Activated naive CD4-positive, alpha-beta T cell treated with anti-CD3 and anti-CD28 coated beads, Interleukin-2, amount 10 ng/mL, durations not matched to agents 7 days and 5 days (primary cell): ENCODE measurements at regions not wholly inside any gene's neighbourhood (a gene's known extent, or its start where the extent isn't known, plus 50 kb on each side); places are given as distances from the start of the nearest gene placed in this dataset.

ENCODE experiments used
- CTCF ChIA-PET: fragments of 350-600 bp; sonication (Branson Sonifier 250); formaldehyde crosslinking; loops from one replicate; lab custom pipeline; 2021; ENCODE audit warnings: antibody characterized with exemption; lab: Charles Lee
- DNase-seq: peaks from one replicate; pipeline ENCODE4 v3.0.0-alpha.2; 2020
- H3K27ac Mint-ChIP-seq: one replicate; pipeline ENCODE4 v1.8.0; 2021; ENCODE audit warnings: mild to moderate bottlenecking, moderate library complexity, mixed read lengths
- H3K27me3 Mint-ChIP-seq: one replicate; pipeline ENCODE4 v1.8.0; 2021; ENCODE audit warnings: mild to moderate bottlenecking, mixed read lengths
- H3K36me3 Mint-ChIP-seq: one replicate; pipeline ENCODE4 v1.8.0; 2021; ENCODE audit warnings: mixed read lengths
- H3K4me1 Mint-ChIP-seq: one replicate; pipeline ENCODE4 v1.8.0; 2021; ENCODE audit warnings: mixed read lengths
- H3K4me3 Mint-ChIP-seq: one replicate; pipeline ENCODE4 v1.8.0; 2021; ENCODE audit warnings: mild to moderate bottlenecking, moderate library complexity, mixed read lengths
- H3K9me3 Mint-ChIP-seq: one replicate; pipeline ENCODE4 v1.8.0; 2021; ENCODE audit warnings: mixed read lengths

- Mint-ChIP-seq H3K4me1 (no peaks in the 10 kb centered on the region), H3K9me3 (no peaks in the 10 kb centered on the region), H3K36me3 (no peaks in the 10 kb centered on the region), H3K27ac (no peak overlapping the region), H3K27me3 (no peaks in the 10 kb centered on the region), H3K4me3 (no peak overlapping the region)
- no peak for DNase-seq
- CTCF ChIA-PET = no interaction called here
Observed at GRCh38 chr4:23348789-23349498, 540.9 kb downstream of the PPARGC1A start.

- Mint-ChIP-seq H3K27ac (no peak overlapping the region), H3K4me3 (no peak overlapping the region), H3K9me3 (peaks cover 1% of the 10 kb centered on the region), H3K36me3 (no peaks in the 10 kb centered on the region), H3K4me1 (peaks cover 32% of the 10 kb centered on the region), H3K27me3 (no peaks in the 10 kb centered on the region)
- CTCF ChIA-PET = interaction anchor here (0.8 kb wide), 1 partner anchor 1202 kb away, joined by 3 read pairs; no protein-coding TSS in a partner anchor
- no peak for DNase-seq
Observed at GRCh38 chr4:23337292-23337691, 552.6 kb downstream of the PPARGC1A start.

- Mint-ChIP-seq H3K4me1 (peaks cover 32% of the 10 kb centered on the region), H3K9me3 (peaks cover 1% of the 10 kb centered on the region), H3K27ac (peak overlapping the region; percentile 95), H3K4me3 (peak overlapping the region; percentile 18), H3K27me3 (no peaks in the 10 kb centered on the region), H3K36me3 (no peaks in the 10 kb centered on the region)
- peak; percentile 54 for DNase-seq
- CTCF ChIA-PET = interaction anchor here (0.6 to 1.5 kb wide), 5 partner anchors 25 to 200 kb away, joined by 3 to 4 read pairs (median 4); no protein-coding TSS in a partner anchor
Observed at GRCh38 chr4:23333946-23334878, 555.6 kb downstream of the PPARGC1A start.

- Mint-ChIP-seq H3K36me3 (no peaks in the 10 kb centered on the region), H3K4me3 (no peak overlapping the region), H3K9me3 (peaks cover 1% of the 10 kb centered on the region), H3K27ac (peak overlapping the region; percentile 95), H3K27me3 (no peaks in the 10 kb centered on the region), H3K4me1 (peaks cover 32% of the 10 kb centered on the region)
- CTCF ChIA-PET = interaction anchor here (0.6 to 1.5 kb wide), 5 partner anchors 24 to 199 kb away, joined by 3 to 4 read pairs (median 4); no protein-coding TSS in a partner anchor
- no peak for DNase-seq
Observed at GRCh38 chr4:23333556-23333945, 556.3 kb downstream of the PPARGC1A start.

- H3K4me3 Mint-ChIP-seq = no peak overlapping the region
- H3K27ac Mint-ChIP-seq = no peak overlapping the region
- no peak for DNase-seq
- H3K36me3 Mint-ChIP-seq = no peaks in the 10 kb centered on the region
- CTCF ChIA-PET = interaction anchor here (0.8 to 1.9 kb wide), 2 partner anchors 11 to 25 kb away, joined by 3 to 5 read pairs; no protein-coding TSS in a partner anchor
- H3K27me3 Mint-ChIP-seq = no peaks in the 10 kb centered on the region
- H3K9me3 Mint-ChIP-seq = peaks cover 1% of the 10 kb centered on the region
- H3K4me1 Mint-ChIP-seq = peaks cover 32% of the 10 kb centered on the region
Observed at GRCh38 chr4:23332313-23332712, 557.5 kb downstream of the PPARGC1A start.

GRCh38 chr4:23327120-23327519, 562.7 kb downstream of the PPARGC1A start:
- no peak for DNase-seq
- H3K27ac Mint-ChIP-seq = no peak overlapping the region
- no peaks in the 10 kb centered on the region for H3K27me3 Mint-ChIP-seq
- H3K9me3 Mint-ChIP-seq = no peaks in the 10 kb centered on the region
- H3K4me3 Mint-ChIP-seq = no peak overlapping the region
- no peaks in the 10 kb centered on the region for H3K36me3 Mint-ChIP-seq
- H3K4me1 Mint-ChIP-seq = peaks cover 2% of the 10 kb centered on the region
- CTCF ChIA-PET = no interaction called here

- no peak for DNase-seq
- H3K27me3 Mint-ChIP-seq = no peaks in the 10 kb centered on the region
- no peak overlapping the region for H3K4me3 Mint-ChIP-seq
- H3K9me3 Mint-ChIP-seq = no peaks in the 10 kb centered on the region
- CTCF ChIA-PET = interaction anchor here (0.7 kb wide), 1 partner anchor 35 kb away, joined by 3 read pairs; no protein-coding TSS in a partner anchor
- H3K36me3 Mint-ChIP-seq = no peaks in the 10 kb centered on the region
- H3K4me1 Mint-ChIP-seq = peaks cover 2% of the 10 kb centered on the region
- no peak overlapping the region for H3K27ac Mint-ChIP-seq
Observed at GRCh38 chr4:23324021-23324690, 565.7 kb downstream of the PPARGC1A start.

- Mint-ChIP-seq H3K4me3 (no peak overlapping the region), H3K27me3 (no peaks in the 10 kb centered on the region), H3K9me3 (no peaks in the 10 kb centered on the region), H3K4me1 (peaks cover 2% of the 10 kb centered on the region), H3K36me3 (no peaks in the 10 kb centered on the region), H3K27ac (no peak overlapping the region)
- DNase-seq = no peak
- CTCF ChIA-PET = no interaction called here
Observed at GRCh38 chr4:23323436-23323835, 566.4 kb downstream of the PPARGC1A start.

- no peak for DNase-seq
- H3K4me3 Mint-ChIP-seq = no peak overlapping the region
- peaks cover 2% of the 10 kb centered on the region for H3K4me1 Mint-ChIP-seq
- H3K27me3 Mint-ChIP-seq = no peaks in the 10 kb centered on the region
- no peaks in the 10 kb centered on the region for H3K9me3 Mint-ChIP-seq
- CTCF ChIA-PET = no interaction called here
- no peaks in the 10 kb centered on the region for H3K36me3 Mint-ChIP-seq
- H3K27ac Mint-ChIP-seq = no peak overlapping the region
Observed at GRCh38 chr4:23322732-23323131, 567.1 kb downstream of the PPARGC1A start.

GRCh38 chr4:23320931-23321587, 568.8 kb downstream of the PPARGC1A start:
- no peak for DNase-seq
- peaks cover 2% of the 10 kb centered on the region for H3K4me1 Mint-ChIP-seq
- no peak overlapping the region for H3K4me3 Mint-ChIP-seq
- no peak overlapping the region for H3K27ac Mint-ChIP-seq
- no peaks in the 10 kb centered on the region for H3K9me3 Mint-ChIP-seq
- H3K27me3 Mint-ChIP-seq = no peaks in the 10 kb centered on the region
- CTCF ChIA-PET = interaction anchor here (1.8 kb wide), 1 partner anchor 11 kb away, joined by 5 read pairs; no protein-coding TSS in a partner anchor
- H3K36me3 Mint-ChIP-seq = no peaks in the 10 kb centered on the region

GRCh38 chr4:23312686-23313085, 577.2 kb downstream of the PPARGC1A start:
- CTCF ChIA-PET = no interaction called here
- H3K27me3 Mint-ChIP-seq = no peaks in the 10 kb centered on the region
- no peak overlapping the region for H3K27ac Mint-ChIP-seq
- no peaks in the 10 kb centered on the region for H3K9me3 Mint-ChIP-seq
- H3K4me3 Mint-ChIP-seq = no peak overlapping the region
- no peaks in the 10 kb centered on the region for H3K4me1 Mint-ChIP-seq
- no peak for DNase-seq
- H3K36me3 Mint-ChIP-seq = no peaks in the 10 kb centered on the region

GRCh38 chr4:23311983-23312382, 577.9 kb downstream of the PPARGC1A start:
- H3K9me3 Mint-ChIP-seq = no peaks in the 10 kb centered on the region
- H3K27me3 Mint-ChIP-seq = no peaks in the 10 kb centered on the region
- H3K36me3 Mint-ChIP-seq = no peaks in the 10 kb centered on the region
- no peak overlapping the region for H3K27ac Mint-ChIP-seq
- DNase-seq = no peak
- CTCF ChIA-PET = no interaction called here
- no peaks in the 10 kb centered on the region for H3K4me1 Mint-ChIP-seq
- no peak overlapping the region for H3K4me3 Mint-ChIP-seq

- no peaks in the 10 kb centered on the region for H3K9me3 Mint-ChIP-seq
- DNase-seq = no peak
- CTCF ChIA-PET = interaction anchor here (1.4 kb wide), 1 partner anchor 29 kb away, joined by 4 read pairs; no protein-coding TSS in a partner anchor
- H3K36me3 Mint-ChIP-seq = no peaks in the 10 kb centered on the region
- no peaks in the 10 kb centered on the region for H3K27me3 Mint-ChIP-seq
- no peak overlapping the region for H3K27ac Mint-ChIP-seq
- peaks cover 7% of the 10 kb centered on the region for H3K4me1 Mint-ChIP-seq
- no peak overlapping the region for H3K4me3 Mint-ChIP-seq
Observed at GRCh38 chr4:23305026-23305425, 584.8 kb downstream of the PPARGC1A start.
